Stomach (tissue), 4 donors: ENCODE measurements at regions not wholly inside any gene's neighbourhood (a gene's known extent, or its start where the extent isn't known, plus 50 kb on each side); places are given as distances from the start of the nearest gene placed in this dataset.

Experiments
- POLR2AphosphoS5 ChIP-seq, 3 donors: sonication (generic); formaldehyde crosslinking; IDR thresholded peaks; one replicate each; pipeline ENCODE4 v1.6.1; 2016; ENCODE audit warnings: antibody characterized with exemption in 3 of 3
- TF ChIP-seq, protein P1 (sequence below), 7 experiments: fragments of 450-650 bp in 4 of 7; fragments of 200-600 bp in 3 of 7; sonication (generic) in 3 of 7; IDR thresholded peaks; one replicate each; pipeline ENCODE4 v1.5.1; 2016 to 2019; ENCODE audit warnings: antibody characterized with exemption in 7 of 7, control low read depth in 2 of 7, mild to moderate bottlenecking in 1 of 7

DNA sequence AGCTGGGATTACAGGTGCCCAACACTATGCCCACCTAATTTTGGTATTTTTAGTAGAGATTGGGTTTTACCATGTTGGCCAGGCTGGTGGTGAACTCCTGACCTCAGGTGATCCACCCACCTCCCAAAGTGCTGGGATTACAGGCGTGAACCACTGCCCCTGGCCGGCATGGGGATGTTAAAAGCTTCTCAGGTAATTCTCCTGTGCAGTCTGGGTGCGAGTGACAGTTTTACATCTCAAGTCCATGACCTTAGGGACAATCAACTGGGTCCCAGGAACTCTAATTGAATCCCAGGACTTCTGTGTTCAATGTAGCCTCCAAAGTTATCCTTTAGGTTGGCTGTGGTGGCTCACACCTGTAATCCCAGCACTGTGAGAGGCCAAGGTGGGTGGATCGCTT, 100.1 kb upstream of the TSHZ3 start:
- TF ChIP-seq, protein P1, sequence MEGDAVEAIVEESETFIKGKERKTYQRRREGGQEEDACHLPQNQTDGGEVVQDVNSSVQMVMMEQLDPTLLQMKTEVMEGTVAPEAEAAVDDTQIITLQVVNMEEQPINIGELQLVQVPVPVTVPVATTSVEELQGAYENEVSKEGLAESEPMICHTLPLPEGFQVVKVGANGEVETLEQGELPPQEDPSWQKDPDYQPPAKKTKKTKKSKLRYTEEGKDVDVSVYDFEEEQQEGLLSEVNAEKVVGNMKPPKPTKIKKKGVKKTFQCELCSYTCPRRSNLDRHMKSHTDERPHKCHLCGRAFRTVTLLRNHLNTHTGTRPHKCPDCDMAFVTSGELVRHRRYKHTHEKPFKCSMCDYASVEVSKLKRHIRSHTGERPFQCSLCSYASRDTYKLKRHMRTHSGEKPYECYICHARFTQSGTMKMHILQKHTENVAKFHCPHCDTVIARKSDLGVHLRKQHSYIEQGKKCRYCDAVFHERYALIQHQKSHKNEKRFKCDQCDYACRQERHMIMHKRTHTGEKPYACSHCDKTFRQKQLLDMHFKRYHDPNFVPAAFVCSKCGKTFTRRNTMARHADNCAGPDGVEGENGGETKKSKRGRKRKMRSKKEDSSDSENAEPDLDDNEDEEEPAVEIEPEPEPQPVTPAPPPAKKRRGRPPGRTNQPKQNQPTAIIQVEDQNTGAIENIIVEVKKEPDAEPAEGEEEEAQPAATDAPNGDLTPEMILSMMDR (IDR thresholded peaks at IDR 0.05): no peak
- no peak for TF ChIP-seq POLR2AphosphoS5 (IDR thresholded peaks at IDR 0.05)
